ENCODE measurements at regions not wholly inside any gene's neighbourhood (a gene's known extent, or its start where the extent isn't known, plus 50 kb on each side); places are given as distances from the start of the nearest gene placed in this dataset.

- intact Hi-C loops (cut with micrococcal nuclease) = no loop called here
Observed at GRCh38 chr15:70178335-70179084, 80.8 kb upstream of the TLE3 start.

GRCh38 chr15:70172566-70173225, 75.0 kb upstream of the TLE3 start:
- intact Hi-C loops (cut with micrococcal nuclease) = no loop called here

- intact Hi-C loops (cut with micrococcal nuclease) = no loop called here
Observed at GRCh38 chr15:70172124-70172523, 74.4 kb upstream of the TLE3 start.

- intact Hi-C loops (cut with micrococcal nuclease) = no loop called here
Observed at GRCh38 chr15:70171256-70171886, 73.7 kb upstream of the TLE3 start.

GRCh38 chr15:70170096-70170699, 72.5 kb upstream of the TLE3 start:
- intact Hi-C loops (cut with micrococcal nuclease) = no loop called here

- intact Hi-C loops (cut with micrococcal nuclease) = no loop called here
Observed at GRCh38 chr15:70169147-70169546, 71.4 kb upstream of the TLE3 start.

GRCh38 chr15:70167155-70167554, 69.4 kb upstream of the TLE3 start:
- intact Hi-C loops (cut with micrococcal nuclease) = no loop called here

GRCh38 chr15:70166506-70167087, 68.9 kb upstream of the TLE3 start:
- intact Hi-C loops (cut with micrococcal nuclease) = no loop called here

- intact Hi-C loops (cut with micrococcal nuclease) = no loop called here
Observed at GRCh38 chr15:70165716-70166284, 68.1 kb upstream of the TLE3 start.

- intact Hi-C loops (cut with micrococcal nuclease) = no loop called here
Observed at GRCh38 chr15:70164910-70165715, 67.4 kb upstream of the TLE3 start.

- intact Hi-C loops (cut with micrococcal nuclease) = no loop called here
Observed at GRCh38 chr15:70164156-70164900, 66.6 kb upstream of the TLE3 start.

- intact Hi-C loops (cut with micrococcal nuclease) = no loop called here
Observed at GRCh38 chr15:70160803-70161565, 63.3 kb upstream of the TLE3 start.

- intact Hi-C loops (cut with micrococcal nuclease) = no loop called here
Observed at GRCh38 chr15:70160267-70160666, 62.5 kb upstream of the TLE3 start.

GRCh38 chr15:70159713-70160009, 61.9 kb upstream of the TLE3 start:
- intact Hi-C loops (cut with micrococcal nuclease) = no loop called here

- intact Hi-C loops (cut with micrococcal nuclease) = no loop called here
Observed at GRCh38 chr15:70159001-70159712, 61.4 kb upstream of the TLE3 start.

GRCh38 chr15:70158309-70159000, 60.7 kb upstream of the TLE3 start:
- intact Hi-C loops (cut with micrococcal nuclease) = no loop called here

GRCh38 chr15:70156671-70157271, 59.1 kb upstream of the TLE3 start:
- intact Hi-C loops (cut with micrococcal nuclease) = no loop called here

Measured in T-helper 2 cell treated with Interferon-gamma antibody and Interleukin-4, amounts not matched to agents 100 ng/mL and 5 ng/mL, for 36 hours (primary cell).